ENCODE measurements at regions not wholly inside any gene's neighbourhood (a gene's known extent, or its start where the extent isn't known, plus 50 kb on each side); places are given as distances from the start of the nearest gene placed in this dataset.

DNA sequence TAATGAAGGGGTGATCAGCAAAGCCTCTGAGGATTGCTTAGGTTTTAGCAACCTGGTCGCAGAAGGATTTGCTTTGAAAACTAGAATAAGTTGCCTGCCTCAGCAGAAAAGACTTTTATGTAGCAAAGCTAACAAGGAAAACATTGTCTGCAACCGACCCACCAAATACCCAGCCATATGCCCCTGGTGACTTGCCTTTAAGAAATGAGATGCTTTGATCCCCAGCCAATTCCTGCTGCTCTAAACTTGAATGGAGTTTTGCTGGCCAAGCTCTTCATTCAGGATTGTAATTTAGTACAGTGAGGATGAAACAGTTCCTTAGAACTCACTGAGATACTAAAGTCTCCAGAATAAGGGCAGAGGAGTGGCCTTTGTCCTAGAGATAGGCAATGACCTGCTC is 139.8 kb upstream of the PROK2 start:
- DNase-seq (ENCODE audit: low read depth in 2 of 3, low spot score in 1 of 3) = no peak

DNA sequence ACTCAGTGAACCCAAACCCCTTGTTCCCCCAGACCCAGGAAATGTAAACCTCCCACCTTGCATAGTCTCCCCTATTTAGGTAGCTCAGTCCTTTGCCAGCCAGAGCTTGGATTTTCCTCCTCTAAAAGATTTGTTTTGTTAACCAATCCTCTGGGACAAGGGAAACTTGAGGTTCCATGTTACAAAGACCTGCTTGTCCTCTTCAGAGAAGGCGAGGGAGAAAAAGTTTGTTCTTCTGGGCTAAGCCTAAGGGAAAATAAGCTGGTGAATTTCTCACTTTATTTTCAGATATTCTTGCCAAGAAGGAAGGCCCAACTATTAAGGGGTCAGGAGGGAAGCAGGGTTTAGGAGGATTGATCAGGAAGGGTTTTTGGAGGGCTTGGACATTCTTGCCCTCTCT is 136.1 kb upstream of the PROK2 start:
- DNase-seq (ENCODE audit: low read depth in 2 of 3, low spot score in 1 of 3) = no peak

DNA sequence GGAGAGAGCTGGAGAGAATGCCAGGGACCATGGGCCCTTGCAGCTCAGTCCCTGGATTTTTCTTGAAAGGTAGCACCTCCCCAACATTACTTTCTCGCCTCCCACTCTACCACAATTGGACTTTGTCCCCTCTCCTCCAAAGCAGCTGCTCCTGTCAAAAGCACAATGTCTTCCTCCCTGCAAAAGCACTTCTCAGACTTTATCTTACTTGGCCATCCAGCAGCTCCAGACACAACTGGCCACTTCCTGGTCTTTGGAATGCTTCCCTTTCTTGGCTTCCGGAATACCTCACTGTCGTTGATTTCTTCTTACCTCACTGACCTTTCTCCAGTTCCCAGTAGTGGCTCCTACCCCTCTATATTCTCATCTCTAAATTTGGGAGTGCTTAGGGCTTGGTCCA is 134.6 kb upstream of the PROK2 start:
- DNase-seq (ENCODE audit: low read depth in 2 of 3, low spot score in 1 of 3) = no peak

DNA sequence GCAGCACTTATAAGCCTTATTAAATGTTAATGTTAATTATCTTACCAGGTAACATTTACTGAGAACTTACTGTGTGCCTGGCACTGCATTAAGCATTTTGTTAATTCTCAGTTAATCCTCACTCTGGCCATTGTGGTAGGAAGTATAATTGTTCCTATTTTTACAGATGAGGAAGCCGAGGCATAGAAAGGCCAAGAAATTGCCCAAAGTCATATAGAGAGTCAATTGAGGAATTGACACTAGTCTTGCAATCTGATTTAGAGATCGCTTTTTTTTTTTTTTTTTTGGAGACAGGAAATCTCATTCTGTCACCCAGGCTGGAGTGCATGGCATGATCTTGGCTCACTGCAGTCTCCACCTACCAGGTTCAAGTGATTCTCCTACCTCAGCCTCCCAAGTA is 132.6 kb upstream of the PROK2 start:
- DNase-seq (ENCODE audit: low read depth in 2 of 3, low spot score in 1 of 3) = no peak

DNA sequence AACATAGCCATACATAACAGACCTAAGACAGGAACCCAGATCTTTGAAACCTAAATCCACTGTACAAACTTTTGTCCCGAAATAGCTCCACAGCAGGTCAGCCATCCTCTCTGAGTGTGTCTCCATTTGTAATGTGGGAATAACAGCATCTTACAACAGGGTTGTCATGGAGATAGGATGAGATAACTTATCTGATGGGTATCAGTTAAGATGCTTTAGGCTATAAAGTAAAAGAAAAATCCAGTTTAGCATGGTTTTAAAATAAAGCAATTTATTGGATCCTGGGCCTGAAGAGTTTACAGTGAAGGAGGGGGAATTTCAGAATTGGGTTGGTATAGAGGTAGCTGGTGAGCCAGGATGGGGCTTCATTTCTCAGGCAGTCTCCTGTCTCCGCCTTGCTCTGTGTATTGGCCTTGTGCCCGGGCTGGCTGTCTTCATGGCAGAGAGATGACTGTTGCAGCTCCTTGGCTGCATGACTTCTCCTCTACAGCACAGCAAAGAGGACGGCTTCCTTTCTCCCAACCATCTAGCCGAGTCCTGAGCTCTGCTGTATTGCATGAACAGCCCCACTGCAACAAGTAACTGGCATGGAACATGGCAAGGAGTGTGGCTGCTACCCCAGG is 131.9 kb upstream of the PROK2 start:
- DNase-seq (ENCODE audit: low read depth in 2 of 3, low spot score in 1 of 3) = no peak

DNA sequence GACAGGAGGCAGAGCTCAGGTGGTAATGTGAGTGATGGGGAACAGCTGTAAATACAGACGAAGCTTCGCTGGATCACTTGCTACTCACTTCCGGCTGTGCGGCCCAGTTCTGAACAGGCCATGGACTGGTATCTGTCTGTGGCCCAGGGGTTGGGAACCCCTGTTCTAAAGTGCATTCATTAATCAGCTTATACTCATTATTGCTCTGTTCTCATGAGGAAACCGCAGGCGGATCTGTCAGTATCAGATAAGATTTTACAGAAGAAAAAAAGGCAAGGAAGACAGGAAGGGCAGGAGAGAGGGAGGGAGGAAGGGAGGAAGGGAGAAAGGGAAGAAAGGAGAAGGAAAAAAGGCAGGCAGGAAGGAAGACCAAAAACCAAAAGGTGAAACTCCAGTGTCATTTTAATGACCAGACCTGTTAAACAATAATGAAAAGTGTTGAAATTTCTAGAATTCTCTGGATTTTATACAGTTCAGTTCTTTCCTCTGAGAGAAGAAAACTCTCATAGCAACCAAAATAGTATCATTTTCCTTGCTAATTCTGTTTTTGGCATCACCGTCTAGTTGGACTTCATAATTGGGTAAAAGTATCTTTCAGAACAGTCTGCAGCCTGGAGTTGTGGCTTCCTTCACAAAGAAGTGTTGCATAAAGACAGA is 128.0 kb upstream of the PROK2 start:
- DNase-seq (ENCODE audit: low read depth in 2 of 3, low spot score in 1 of 3) = no peak

DNA sequence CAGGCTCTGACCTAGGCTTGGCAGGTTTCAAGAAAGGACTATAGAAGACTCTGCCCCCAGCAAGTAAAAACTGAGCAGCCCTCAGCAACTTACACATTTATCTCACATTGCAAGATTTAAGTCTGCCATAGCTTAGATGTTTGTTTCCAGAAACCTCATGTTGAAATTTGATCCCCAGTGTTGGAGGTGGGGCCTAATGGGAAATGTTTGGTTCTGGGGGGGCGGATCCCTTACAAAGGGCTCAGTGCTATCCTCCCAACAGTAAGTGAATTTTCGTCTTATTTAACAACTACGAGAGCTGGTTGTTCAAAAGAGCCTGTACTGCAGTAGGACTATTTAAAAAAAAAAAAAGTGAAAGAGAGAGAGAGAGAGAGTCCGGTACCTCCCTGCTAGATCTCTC is 125.2 kb upstream of the PROK2 start:
- no peak for DNase-seq (ENCODE audit: low read depth in 2 of 3, low spot score in 1 of 3)

DNA sequence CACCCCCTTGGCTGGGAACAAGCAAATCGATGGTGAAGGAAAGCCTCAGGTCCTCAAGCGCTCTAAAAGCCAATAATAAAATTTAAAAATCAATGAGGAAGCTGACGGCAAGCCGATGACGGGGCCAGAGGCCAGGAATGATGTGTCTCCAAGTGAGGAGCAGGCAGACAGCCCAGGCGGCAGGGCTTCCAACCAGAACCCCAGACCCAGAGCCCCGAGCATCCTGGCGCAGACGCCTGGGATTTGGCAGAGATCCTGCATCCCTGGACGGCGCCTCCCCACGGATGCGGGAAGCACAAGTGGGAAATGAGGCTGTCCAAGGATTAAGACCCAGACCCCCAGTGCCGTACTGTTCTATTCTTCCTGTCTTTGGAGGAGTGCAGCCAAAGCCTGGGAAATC is 123.0 kb upstream of the PROK2 start:
- no peak for DNase-seq (ENCODE audit: low read depth in 2 of 3, low spot score in 1 of 3)

DNA sequence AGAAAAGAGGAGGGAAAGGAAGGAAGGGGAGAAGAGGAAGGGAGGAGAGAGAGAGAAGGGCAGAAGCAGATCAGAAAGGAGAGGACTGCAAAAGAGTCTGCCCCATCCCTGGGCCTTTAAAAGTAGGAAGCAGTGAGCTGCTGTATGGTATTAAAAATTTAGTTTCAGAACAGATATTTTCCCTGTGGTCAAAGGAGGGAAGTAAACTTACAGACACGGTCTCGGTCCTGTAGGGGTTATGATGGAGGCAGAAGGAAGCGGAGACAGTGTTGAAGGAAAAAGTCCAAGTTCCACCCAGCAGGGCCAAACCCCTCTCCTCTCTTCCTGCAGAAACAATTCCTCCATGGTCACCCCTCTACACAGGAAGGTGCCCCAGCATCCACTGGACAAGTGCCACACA is 122.0 kb upstream of the PROK2 start:
- DNase-seq (ENCODE audit: low read depth in 2 of 3, low spot score in 1 of 3) = no peak

DNA sequence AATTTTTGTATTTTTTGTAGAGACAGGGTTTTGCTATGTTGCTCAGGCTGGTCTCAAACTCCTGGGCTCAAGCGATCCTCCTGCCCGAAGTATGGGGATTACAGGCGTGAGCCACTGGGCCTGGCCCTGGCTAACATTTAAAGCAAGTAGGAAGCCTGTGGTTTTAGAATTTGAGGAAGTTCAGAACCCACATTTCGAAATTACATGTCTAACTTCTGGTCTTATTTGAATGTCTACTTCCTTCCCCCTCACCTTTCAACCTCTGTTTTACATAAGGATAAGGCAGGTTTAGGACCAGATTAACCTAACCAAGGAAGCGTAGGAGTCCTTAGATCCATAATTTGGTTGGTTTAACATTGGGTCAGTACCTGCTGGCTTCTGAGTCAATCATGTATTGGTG is 120.5 kb upstream of the PROK2 start:
- DNase-seq (ENCODE audit: low read depth in 2 of 3, low spot score in 1 of 3) = no peak

DNA sequence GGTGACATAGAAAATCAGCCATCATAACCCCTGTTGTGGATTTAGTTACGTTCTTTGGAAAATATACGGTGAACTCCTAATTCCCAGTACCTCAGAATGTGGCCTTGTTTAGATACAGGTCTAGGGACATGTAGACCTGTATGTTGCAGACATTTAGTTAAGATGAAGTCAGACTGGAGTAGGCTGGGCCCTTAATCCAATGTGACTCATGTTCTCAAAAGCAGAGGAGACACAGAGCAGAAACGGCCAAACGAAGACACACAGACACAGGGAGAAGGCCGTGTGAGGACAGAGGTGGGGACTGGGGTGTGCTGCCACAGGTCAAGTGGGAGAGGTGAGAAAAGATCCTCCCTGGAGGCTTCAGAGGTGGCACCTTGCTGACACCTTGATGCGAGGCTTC is 119.0 kb upstream of the PROK2 start:
- DNase-seq (ENCODE audit: low read depth in 2 of 3, low spot score in 1 of 3) = no peak

DNA sequence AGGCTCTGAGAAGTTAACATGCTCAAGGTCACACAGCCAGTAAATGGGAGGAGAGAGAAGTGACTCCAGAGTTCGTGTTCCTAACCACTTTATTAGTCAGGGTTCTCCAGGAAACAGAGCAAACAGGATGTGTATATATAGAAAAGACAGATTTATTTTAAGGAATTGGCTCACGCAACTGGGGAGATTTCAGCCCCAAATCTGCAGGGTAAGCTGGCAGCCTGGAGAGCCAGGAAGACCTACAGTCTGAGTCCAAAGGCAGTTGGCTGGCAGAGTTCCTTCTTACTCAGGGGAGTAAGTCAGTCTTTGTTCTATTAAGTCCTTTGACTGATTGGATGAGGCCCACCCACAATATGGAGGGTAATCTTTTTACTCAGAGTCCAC is 118.2 kb upstream of the PROK2 start:
- DNase-seq (ENCODE audit: low read depth in 2 of 3, low spot score in 1 of 3) = no peak

DNA sequence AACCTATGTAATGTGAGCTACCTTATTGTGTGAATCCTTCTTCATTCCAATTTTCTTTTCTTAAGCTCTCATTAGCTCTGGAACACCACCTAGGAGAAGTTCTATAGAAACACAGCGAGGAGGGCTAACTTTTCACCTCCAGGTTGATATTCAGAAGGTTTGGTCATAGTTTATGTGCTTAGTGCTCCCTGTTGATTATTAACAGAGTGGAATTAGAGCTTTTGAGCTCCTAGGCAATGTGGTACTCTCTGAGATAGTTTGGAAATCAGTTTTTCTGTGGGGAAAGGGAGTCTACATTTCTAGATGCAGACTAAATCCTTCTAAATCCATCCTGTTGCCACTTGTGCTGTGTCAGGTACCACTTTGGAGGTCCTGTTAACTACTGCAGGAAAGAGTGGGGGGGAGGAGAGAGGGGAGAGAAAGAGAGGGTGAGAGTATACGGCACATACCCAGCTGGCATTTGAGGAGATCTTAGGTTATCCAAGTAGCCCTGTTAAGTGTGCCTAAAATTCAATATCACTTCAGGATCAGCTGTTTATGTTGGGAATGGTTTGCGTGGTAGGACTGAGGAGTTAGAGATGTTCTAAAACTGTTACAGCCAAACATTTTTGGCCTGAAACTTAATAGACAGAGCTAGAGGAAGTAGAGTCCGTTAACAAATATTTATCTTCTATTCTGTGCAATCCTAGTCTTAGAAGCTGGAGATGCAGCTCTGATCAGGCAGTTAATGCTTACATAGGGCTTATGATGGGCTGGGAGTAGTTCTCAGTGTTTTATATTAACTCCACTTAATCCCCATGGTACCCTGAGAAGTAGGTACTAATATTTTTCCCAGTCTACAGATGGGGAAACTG is 117.5 kb upstream of the PROK2 start:
- no peak for DNase-seq (ENCODE audit: low read depth in 2 of 3, low spot score in 1 of 3)

DNA sequence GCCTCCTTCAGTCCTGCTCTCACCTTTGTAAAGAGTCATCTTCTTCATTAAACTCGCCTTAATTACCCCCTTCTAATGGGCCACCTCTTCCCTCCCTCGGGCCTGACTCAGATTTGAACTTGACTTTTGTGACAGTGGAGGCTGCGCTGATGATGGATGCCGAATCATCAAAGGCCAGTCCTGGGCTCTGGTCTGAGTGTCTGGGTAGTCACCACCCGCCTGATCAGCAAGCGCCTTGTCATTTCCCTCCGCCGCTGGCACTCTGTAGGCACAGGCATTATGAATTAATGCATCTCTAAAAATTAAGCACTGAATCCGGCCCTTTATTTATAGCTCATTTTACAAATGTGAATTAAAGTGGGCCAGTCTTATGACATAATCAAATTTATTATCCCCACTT is 116.7 kb upstream of the PROK2 start:
- DNase-seq (ENCODE audit: low read depth in 2 of 3, low spot score in 1 of 3) = no peak

DNA sequence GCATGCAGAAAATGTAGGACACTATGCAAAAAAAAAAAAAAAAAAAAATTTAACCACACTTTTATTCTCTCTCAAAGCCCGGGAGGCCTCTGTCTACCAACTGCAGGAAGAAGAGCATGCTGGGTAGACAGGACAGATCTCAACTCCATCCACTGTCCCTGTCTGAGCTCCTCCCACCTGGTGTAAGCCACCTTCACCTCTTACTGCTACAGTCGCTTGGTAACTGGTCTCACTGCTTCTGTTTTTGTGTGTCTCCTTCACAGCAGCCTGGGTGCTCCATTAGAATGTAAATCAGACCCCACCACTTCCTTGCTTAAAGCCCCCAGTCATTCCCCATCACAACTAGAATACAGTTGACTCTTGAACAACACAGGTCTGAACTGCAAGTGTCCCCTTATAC is 115.1 kb upstream of the PROK2 start:
- no peak for DNase-seq (ENCODE audit: low read depth in 2 of 3, low spot score in 1 of 3)

DNA sequence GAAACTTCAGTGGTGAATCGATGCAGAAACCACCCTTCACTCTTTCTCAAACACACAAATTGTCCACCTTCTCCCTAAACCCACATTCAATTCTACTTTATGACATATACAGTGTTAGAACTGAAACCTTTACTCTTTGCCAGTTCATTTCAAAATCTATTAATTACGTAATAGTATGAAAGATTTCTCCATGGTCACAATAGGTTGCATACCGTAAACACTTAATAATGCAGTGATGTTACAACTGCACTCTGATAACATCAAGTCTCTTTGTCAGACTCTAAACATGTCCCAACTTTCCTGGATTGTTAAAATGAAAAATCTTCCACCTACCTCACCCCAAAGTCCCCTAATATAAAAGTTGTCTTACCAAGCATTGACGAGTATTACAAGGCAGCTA is 111.8 kb upstream of the PROK2 start:
- DNase-seq (ENCODE audit: low read depth in 2 of 3, low spot score in 1 of 3) = no peak

DNA sequence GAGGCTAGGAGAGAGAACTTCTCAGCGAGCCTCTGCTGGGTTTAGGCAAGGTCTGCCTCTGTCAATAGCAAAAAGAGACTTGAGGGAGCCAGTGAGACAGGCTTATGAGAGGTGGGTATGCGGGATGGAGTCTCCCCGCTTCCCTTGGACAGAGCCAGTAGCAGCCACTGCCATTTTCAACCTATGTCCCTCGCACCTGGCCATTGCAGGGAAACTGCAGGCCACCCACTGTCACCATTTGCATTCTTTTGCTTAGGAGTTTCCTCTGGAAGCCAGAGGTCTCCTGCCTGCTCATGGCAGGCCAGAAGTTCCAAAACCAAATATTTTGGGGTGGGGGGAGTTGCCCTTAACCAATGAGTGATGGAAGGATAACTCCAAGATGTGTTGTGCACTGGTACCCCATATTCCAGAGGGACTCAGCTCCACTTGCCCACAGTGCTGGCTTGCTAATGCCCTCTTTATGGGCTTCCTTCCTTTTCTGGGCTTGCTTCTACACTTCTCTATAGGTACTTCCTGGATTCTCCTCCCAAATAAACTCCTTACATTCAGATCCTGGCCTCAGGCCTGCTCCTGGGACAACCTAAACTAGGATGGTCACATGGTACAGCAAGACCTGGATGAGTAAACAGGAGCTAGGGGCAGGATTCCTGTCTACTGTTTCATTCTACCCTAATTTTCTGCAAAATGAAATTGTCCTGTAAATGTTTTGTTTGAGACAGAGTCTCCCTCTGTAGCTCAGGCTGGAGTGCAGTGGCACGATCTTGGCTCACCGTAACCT is 108.9 kb upstream of the PROK2 start:
- no peak for DNase-seq (ENCODE audit: low read depth in 2 of 3, low spot score in 1 of 3)

DNA sequence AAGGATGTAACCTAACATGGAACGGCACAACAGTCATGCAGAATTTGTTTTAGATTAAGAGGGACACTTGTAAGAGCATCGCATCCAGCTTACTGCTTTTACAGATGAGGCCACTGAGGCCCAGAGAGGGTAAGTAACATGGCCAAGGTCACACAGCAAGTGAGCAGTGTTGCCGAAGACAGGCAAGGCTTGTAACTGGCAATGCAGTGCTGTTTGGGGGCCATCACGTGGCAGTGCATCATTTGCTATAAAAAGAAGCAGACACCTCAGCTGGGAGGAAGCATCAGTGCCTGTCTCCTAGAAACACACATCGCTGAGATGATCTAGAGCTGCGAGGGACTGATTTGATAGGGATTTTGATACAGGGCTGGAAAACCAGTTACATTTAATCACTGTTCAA is 108.2 kb upstream of the PROK2 start:
- no peak for DNase-seq (ENCODE audit: low read depth in 2 of 3, low spot score in 1 of 3)

DNA sequence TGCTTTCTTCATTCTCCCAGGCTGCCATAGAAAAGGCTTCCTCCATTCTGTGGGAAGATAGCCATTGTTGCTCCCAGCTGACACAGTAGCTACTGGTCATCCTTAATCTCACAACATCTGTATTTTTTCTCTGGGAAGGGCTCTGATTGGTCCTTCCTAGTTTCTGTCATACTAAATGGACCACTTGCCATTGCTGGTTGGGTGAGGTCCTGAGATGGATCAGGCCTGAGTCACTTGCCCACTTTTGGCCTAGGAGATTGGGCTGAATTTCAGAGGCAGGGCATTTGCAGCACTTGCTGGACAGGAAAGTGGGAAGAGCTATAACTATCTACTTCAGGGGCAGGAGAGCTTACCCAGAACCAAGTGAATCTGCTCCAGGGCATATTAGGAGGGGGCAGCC is 106.5 kb upstream of the PROK2 start:
- DNase-seq (ENCODE audit: low read depth in 2 of 3, low spot score in 1 of 3) = no peak

DNA sequence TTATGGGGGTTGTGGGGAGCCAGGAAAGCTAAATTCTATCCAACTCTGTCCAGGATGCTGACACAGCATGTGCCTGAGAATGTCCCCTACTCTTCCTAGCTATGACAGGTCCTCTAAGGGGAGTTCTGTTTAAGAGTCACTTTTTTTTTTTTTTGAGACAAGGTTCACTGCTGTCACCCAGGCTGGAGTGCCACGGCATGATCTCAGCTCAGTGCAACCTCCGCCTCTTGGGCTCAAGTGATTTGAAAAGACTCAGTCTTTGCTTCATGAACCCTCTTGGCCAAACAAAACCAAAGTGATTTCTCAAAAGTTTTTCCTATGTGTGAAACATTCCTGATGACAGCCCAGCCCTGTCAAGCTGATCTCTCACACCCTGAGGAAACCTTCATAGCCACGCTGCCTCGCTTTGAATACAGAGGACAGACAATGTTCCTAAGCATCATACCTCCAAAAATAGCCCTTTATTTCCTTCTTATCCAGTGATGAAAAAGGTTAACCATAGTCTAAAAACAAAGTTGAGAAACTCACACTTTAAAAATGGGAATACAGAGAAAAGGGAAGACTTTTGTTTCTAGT is 105.5 kb upstream of the PROK2 start:
- no peak for DNase-seq (ENCODE audit: low read depth in 2 of 3, low spot score in 1 of 3)

DNA sequence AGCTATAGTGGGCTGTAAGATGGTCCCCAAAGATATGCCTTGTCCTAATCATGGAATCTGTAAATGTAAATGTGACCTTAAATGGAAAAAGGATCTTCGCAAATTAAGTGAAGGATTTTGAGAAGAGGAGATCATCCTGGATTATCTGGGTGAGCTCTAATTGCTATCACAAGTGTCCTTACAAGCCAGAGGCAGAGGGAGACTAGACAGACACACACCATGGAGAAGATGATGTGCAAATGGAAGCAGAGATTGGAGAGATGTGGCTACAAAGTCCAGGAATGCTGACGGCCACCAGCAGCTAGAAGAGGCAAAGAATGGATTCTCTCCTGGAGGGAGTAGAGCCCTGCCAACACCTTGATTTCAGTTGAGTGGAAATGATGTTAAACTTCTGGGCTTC is 102.3 kb upstream of the PROK2 start:
- DNase-seq (ENCODE audit: low read depth in 2 of 3, low spot score in 1 of 3) = no peak
